ENCODE measurements at regions not wholly inside any gene's neighbourhood (a gene's known extent, or its start where the extent isn't known, plus 50 kb on each side); places are given as distances from the start of the nearest gene placed in this dataset.

- TF ChIP-seq CTCF (IDR thresholded peaks at IDR 0.05; ENCODE audit: low read length) (no peak), EZH2 (IDR thresholded peaks at IDR 0.05; ENCODE audit: borderline replicate concordance, low read length) (no peak)
Measured at GRCh38 chr5:166369807-166370206, 1921.6 kb upstream of the WWC1 start.
